ENCODE measurements at regions not wholly inside any gene's neighbourhood (a gene's known extent, or its start where the extent isn't known, plus 50 kb on each side); places are given as distances from the start of the nearest gene placed in this dataset.

GRCh38 chr9:81320909-81321482 is 368.4 kb downstream of the TLE1 start:
- TF ChIP-seq CTCF (IDR thresholded peaks at IDR 0.05) (no peak), POLR2A (IDR thresholded peaks at IDR 0.05) (no peak), POLR2AphosphoS5 (IDR thresholded peaks at IDR 0.05) (no peak)

Data from transverse colon (tissue), 4 donors.